Glutamatergic neuron (in vitro differentiated cells): ENCODE measurements at regions not wholly inside any gene's neighbourhood (a gene's known extent, or its start where the extent isn't known, plus 50 kb on each side); places are given as distances from the start of the nearest gene placed in this dataset.

ENCODE experiments used
- DNase-seq: peaks from one replicate; pipeline ENCODE4 v3.0.0; 2022
- H3K27ac Mint-ChIP-seq: one replicate; pipeline ENCODE4 v1.8.0; 2020; ENCODE audit warnings: mild to moderate bottlenecking, mixed read lengths, inconsistent platforms; ENCODE audit not compliant: unreplicated experiment
- H3K27me3 Mint-ChIP-seq: one replicate; pipeline ENCODE4 v1.8.0; 2020; ENCODE audit warnings: mild to moderate bottlenecking, moderate library complexity, mixed read lengths, inconsistent platforms; ENCODE audit not compliant: unreplicated experiment
- H3K36me3 Mint-ChIP-seq: one replicate; pipeline ENCODE4 v1.8.0; 2020; ENCODE audit warnings: mild to moderate bottlenecking, mixed read lengths, inconsistent platforms; ENCODE audit not compliant: unreplicated experiment
- H3K4me1 Mint-ChIP-seq: one replicate; pipeline ENCODE4 v1.8.0; 2020; ENCODE audit warnings: mild to moderate bottlenecking, low read depth, mixed read lengths, inconsistent platforms; ENCODE audit not compliant: unreplicated experiment
- H3K4me3 Mint-ChIP-seq: one replicate; pipeline ENCODE4 v1.8.0; 2020; ENCODE audit warnings: mild to moderate bottlenecking, mixed read lengths, inconsistent platforms; ENCODE audit not compliant: unreplicated experiment
- H3K9me3 Mint-ChIP-seq: one replicate; pipeline ENCODE4 v1.8.0; 2020; ENCODE audit warnings: mild to moderate bottlenecking, moderate library complexity, mixed read lengths, inconsistent platforms; ENCODE audit not compliant: unreplicated experiment
- TF ChIP-seq, protein P1 (sequence below): fragments of 200-600 bp; sonication (generic); IDR thresholded peaks from one replicate; pipeline ENCODE4 v1.5.0; 2021; ENCODE audit not compliant: partially characterized antibody, unreplicated experiment

GRCh38 chr18:78595924-78596573 is 383.6 kb upstream of the SALL3 start:
- TF ChIP-seq, protein P1, sequence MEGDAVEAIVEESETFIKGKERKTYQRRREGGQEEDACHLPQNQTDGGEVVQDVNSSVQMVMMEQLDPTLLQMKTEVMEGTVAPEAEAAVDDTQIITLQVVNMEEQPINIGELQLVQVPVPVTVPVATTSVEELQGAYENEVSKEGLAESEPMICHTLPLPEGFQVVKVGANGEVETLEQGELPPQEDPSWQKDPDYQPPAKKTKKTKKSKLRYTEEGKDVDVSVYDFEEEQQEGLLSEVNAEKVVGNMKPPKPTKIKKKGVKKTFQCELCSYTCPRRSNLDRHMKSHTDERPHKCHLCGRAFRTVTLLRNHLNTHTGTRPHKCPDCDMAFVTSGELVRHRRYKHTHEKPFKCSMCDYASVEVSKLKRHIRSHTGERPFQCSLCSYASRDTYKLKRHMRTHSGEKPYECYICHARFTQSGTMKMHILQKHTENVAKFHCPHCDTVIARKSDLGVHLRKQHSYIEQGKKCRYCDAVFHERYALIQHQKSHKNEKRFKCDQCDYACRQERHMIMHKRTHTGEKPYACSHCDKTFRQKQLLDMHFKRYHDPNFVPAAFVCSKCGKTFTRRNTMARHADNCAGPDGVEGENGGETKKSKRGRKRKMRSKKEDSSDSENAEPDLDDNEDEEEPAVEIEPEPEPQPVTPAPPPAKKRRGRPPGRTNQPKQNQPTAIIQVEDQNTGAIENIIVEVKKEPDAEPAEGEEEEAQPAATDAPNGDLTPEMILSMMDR = no peak
- no peaks in the 10 kb centered on the region for H3K36me3 Mint-ChIP-seq
- H3K4me3 Mint-ChIP-seq = no peak overlapping the region
- no peak for DNase-seq
- H3K27me3 Mint-ChIP-seq = no peaks in the 10 kb centered on the region
- H3K9me3 Mint-ChIP-seq = no peaks in the 10 kb centered on the region
- H3K4me1 Mint-ChIP-seq = no peaks in the 10 kb centered on the region
- H3K27ac Mint-ChIP-seq = no peak overlapping the region

DNA sequence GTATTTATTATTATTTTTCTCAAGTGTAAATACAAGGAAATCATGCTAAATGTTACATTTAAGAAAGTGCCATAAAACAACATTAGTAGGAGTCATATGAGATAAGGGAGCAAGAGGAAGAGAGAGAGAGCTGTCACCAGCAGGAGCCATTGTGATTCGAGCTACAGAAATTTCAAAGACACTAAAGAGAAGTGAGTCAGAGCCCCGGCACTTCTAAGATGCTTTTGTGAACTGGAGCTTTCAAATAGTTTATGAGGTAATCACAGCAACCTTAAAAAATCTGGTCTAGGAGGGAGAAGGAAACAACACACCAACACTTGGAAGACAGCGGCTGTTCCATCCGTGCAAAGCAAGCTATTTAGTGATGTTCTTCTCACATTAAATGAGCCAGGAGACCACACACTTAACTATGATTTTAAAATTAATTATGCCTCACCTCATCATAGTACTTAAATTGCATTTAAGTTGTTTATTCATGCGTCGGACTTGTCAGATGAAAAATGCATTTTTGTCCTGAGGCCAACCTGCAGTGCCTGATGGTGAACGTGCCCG is 382.7 kb upstream of the SALL3 start:
- DNase-seq = no peak

DNA sequence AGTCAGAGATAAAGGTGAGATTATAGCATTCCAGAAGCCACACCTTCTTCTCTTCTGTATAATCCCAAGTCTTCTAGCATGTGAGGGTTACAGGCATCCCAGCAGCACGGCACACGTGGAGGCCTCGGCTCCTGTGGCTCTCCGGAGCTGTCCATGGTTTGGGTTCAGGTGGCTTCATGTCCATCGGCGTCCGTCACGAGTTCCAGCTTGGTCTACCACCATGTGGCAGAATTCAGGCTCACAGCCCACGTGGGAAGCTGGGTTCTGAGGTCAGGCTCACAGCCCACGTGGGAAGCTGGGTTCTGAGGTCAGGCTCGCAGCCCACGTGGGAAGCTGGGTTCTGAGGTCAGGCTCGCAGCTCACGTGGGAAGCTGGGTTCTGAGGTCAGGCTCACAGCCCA is 378.3 kb upstream of the SALL3 start:
- no peak overlapping the region for H3K27ac Mint-ChIP-seq
- no peak for DNase-seq
- H3K36me3 Mint-ChIP-seq = peaks cover 10% of the 10 kb centered on the region
- TF ChIP-seq, protein P1 = no peak
- H3K27me3 Mint-ChIP-seq = no peaks in the 10 kb centered on the region
- H3K9me3 Mint-ChIP-seq = no peaks in the 10 kb centered on the region
- H3K4me3 Mint-ChIP-seq = no peak overlapping the region
- no peaks in the 10 kb centered on the region for H3K4me1 Mint-ChIP-seq

More for the DNA sequence above, 382.7 kb upstream of the SALL3 start:
- Mint-ChIP-seq H3K27me3 (no peaks in the 10 kb centered on the region), H3K27ac (no peak overlapping the region), H3K4me3 (no peak overlapping the region), H3K4me1 (no peaks in the 10 kb centered on the region), H3K36me3 (no peaks in the 10 kb centered on the region), H3K9me3 (no peaks in the 10 kb centered on the region)
- TF ChIP-seq, protein P1 = no peak

- H3K27me3 Mint-ChIP-seq = no peaks in the 10 kb centered on the region
- no peaks in the 10 kb centered on the region for H3K4me1 Mint-ChIP-seq
- no peak overlapping the region for H3K4me3 Mint-ChIP-seq
- H3K9me3 Mint-ChIP-seq = peaks cover 1% of the 10 kb centered on the region
- TF ChIP-seq, protein P1 = no peak
- DNase-seq = no peak
- H3K27ac Mint-ChIP-seq = no peak overlapping the region
- peaks cover 10% of the 10 kb centered on the region for H3K36me3 Mint-ChIP-seq
Measured at GRCh38 chr18:78601923-78602322, 377.7 kb upstream of the SALL3 start.

DNA sequence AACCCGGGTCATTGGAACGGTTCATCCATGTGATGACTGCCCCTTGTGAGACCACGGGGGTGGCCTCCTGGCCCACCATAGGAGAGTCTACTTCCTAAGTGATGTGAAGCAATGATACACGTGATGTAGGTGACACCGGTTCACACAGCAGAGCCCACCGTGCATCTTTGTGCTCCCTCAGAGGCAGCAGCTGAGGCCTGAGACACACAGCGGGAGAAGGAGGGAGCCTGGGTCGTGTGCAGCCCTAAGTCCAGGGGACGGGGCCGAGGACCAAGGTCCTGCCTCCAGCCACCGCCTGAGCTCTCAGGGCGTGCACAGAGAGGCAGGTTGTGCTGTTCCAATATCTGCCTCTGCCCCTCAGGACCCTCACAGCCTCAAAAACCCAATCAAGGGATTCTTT is 377.2 kb upstream of the SALL3 start:
- no peak for DNase-seq
- Mint-ChIP-seq H3K4me3 (no peak overlapping the region), H3K4me1 (no peaks in the 10 kb centered on the region), H3K27me3 (no peaks in the 10 kb centered on the region), H3K9me3 (peaks cover 2% of the 10 kb centered on the region), H3K27ac (no peak overlapping the region), H3K36me3 (peaks cover 10% of the 10 kb centered on the region)
- TF ChIP-seq, protein P1 = no peak
